Gastrocnemius medialis (tissue), 4 donors: ENCODE measurements at regions not wholly inside any gene's neighbourhood (a gene's known extent, or its start where the extent isn't known, plus 50 kb on each side); places are given as distances from the start of the nearest gene placed in this dataset.
"Not testable (repeated sequence)": the region's sequence is repeated elsewhere in the genome, so short reads cannot be mapped to it uniquely, and the experiment has no call there.

Experiments used
- ATAC-seq, 2 donors: fragments of 150-250 bp; one replicate each; pipeline ENCODE4 v1.9.1; 2016
- DNase-seq, 2 donors: peaks; one replicate each; pipeline ENCODE4 v3.0.0-alpha.2; 2019
- H3K27ac ChIP-seq, 4 donors: fragments of 200-600 bp; sonication (generic); 1 replicate in 1 of 4; 2 replicates in 3 of 4; pipeline ENCODE4 v1.5.1; 2016 to 2018; ENCODE audit warnings: mild to moderate bottlenecking in 2 of 4, moderate library complexity in 1 of 4
- H3K27me3 ChIP-seq, 3 donors: fragments of 200-600 bp; sonication (generic) in 2 of 3; 1 replicate in 1 of 3; 2 replicates in 2 of 3; pipeline versions ENCODE4 v1.5.1 to v1.6.0; 2016 to 2019; ENCODE audit warnings: mild to moderate bottlenecking in 1 of 3, moderate library complexity in 1 of 3
- H3K36me3 ChIP-seq, 2 donors: fragments of 200-600 bp; sonication (generic) in 1 of 2; one replicate each; pipeline ENCODE4 v1.5.1; 2017 to 2018
- H3K4me1 ChIP-seq, 2 donors: fragments of 200-600 bp; sonication (generic) in 1 of 2; one replicate each; pipeline ENCODE4 v1.5.1; 2016 to 2017; ENCODE audit warnings: mild to moderate bottlenecking in 2 of 2
- H3K4me3 ChIP-seq, 4 donors: fragments of 200-600 bp; sonication (generic) in 3 of 4; 1 replicate in 1 of 4; 2 replicates in 3 of 4; pipeline ENCODE4 v1.5.1; 2016 to 2019; ENCODE audit warnings: mild to moderate bottlenecking in 2 of 4
- H3K9me3 ChIP-seq, 3 donors: fragments of 200-600 bp; sonication (generic) in 2 of 3; 1 replicate in 1 of 3; 2 replicates in 2 of 3; pipeline ENCODE4 v1.5.1; 2016 to 2019
- POLR2A ChIP-seq, 2 donors: fragments of 450-650 bp; IDR thresholded peaks; one replicate each; pipeline ENCODE4 v1.6.1; 2017; ENCODE audit warnings: antibody characterized with exemption in 2 of 2, mild to moderate bottlenecking in 2 of 2, moderate library complexity in 2 of 2
- in situ Hi-C, 4 donors: fragments of 200-750 bp; cut with MboI; loops; one replicate each; pipeline versions ENCODE4 v1.15.0 to v1.8.0; 2017; ENCODE audit warnings: low sequenced_read_pairs in 4 of 4
- intact Hi-C: fragments of 100-400 bp; cut with DNase I; formaldehyde crosslinking; loops from one replicate; pipeline ENCODE4 v1.15.1; 2023; ENCODE audit warnings: low total_unique reads
- TF ChIP-seq, protein P1 (sequence below), 5 experiments: fragments of 450-650 bp in 3 of 5; fragments of 200-600 bp in 2 of 5; sonication (generic) in 2 of 5; IDR thresholded peaks in 4 of 5; conservative IDR thresholded peaks in 1 of 5; 1 replicate in 4 of 5; 2 replicates in 1 of 5; pipeline ENCODE4 v1.5.1; 2016 to 2019; ENCODE audit warnings: antibody characterized with exemption in 5 of 5, mild to moderate bottlenecking in 3 of 5, moderate library complexity in 3 of 5

DNA sequence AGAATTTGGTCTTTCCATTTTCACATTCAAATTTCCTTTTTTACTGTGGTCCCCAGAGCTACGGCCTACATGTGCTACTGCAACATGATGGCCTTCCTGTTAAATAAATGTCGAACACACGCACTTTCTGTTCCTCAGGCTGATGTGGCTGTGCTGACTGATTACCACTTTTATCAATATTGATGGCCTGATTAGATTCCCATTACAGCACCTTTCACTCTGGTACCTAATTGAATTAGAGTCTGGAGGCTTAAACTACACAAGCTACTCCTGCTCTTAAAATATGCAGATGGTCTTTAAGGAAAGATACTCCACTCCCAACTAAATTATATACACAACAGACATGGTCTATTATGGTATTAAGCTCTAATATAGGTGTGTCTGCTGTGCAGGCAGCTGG is 301.6 kb downstream of the FRK start:
- Histone ChIP-seq H3K36me3 (no peaks in the 10 kb centered on the region), H3K4me3 (no peak overlapping the region), H3K4me1 (no peaks in the 10 kb centered on the region), H3K27ac (no peak overlapping the region), H3K27me3 (no peaks in the 10 kb centered on the region), H3K9me3 (no peaks in the 10 kb centered on the region)
- in situ Hi-C loops (no loop called here), intact Hi-C loops (no loop called here)
- ATAC-seq, result no peak
- TF ChIP-seq, protein P1, sequence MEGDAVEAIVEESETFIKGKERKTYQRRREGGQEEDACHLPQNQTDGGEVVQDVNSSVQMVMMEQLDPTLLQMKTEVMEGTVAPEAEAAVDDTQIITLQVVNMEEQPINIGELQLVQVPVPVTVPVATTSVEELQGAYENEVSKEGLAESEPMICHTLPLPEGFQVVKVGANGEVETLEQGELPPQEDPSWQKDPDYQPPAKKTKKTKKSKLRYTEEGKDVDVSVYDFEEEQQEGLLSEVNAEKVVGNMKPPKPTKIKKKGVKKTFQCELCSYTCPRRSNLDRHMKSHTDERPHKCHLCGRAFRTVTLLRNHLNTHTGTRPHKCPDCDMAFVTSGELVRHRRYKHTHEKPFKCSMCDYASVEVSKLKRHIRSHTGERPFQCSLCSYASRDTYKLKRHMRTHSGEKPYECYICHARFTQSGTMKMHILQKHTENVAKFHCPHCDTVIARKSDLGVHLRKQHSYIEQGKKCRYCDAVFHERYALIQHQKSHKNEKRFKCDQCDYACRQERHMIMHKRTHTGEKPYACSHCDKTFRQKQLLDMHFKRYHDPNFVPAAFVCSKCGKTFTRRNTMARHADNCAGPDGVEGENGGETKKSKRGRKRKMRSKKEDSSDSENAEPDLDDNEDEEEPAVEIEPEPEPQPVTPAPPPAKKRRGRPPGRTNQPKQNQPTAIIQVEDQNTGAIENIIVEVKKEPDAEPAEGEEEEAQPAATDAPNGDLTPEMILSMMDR (IDR thresholded peaks at IDR 0.05 in 4 of 5, conservative IDR thresholded peaks at IDR 0.05 in 1 of 5), result no peak
- TF ChIP-seq POLR2A (IDR thresholded peaks at IDR 0.05), result no peak
- DNase-seq, result no peak

DNA sequence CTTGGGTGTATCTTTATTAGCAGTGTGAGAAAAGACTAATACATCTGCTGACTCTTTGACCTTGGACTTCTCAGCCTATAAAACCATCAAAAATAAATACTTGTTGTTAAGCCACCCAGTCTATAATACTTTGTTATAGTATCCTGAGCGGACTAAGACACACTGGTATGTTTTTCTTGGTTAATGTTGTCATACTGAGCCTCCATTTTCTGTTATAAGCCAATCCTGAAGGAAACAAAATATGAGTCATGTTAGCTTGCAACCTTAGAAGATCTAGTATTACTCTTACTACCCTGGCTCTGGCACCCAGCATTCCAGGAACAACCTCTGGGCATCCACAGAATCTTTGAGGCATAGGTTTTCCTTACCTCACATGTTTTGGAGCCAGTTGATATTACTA is 307.2 kb downstream of the FRK start:
- ATAC-seq (no peak), DNase-seq (no peak)
- H3K27ac ChIP-seq, result no peak overlapping the region
- no peak overlapping the region for H3K4me3 ChIP-seq
- no peaks in the 10 kb centered on the region for H3K9me3 ChIP-seq
- H3K27me3 ChIP-seq, result no peaks in the 10 kb centered on the region
- in situ Hi-C loops (no loop called here), intact Hi-C loops (no loop called here)
- no peak for TF ChIP-seq POLR2A (IDR thresholded peaks at IDR 0.05)
- H3K4me1 ChIP-seq, result no peaks in the 10 kb centered on the region
- no peaks in the 10 kb centered on the region for H3K36me3 ChIP-seq

DNA sequence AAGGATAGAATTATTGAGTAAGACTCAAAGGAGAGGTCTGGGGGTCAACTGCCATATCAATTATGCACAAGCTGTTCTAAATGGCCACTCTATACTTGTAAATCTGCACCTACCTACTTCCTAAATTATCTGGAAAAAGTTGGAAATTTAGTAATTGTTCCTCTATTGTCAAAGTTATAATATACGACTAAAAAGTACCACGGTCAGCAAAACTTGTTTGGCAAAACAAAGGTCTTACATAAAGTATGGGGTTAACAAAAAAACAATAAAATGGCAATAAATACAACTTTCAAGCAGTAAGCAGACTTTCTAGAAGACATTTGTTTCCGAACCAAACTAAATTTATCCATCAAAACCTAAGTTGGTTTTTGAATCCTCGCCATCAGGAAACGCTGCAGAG is 309.7 kb downstream of the FRK start:
- no peak overlapping the region for H3K27ac ChIP-seq
- intact Hi-C loops, result no loop called here
- TF ChIP-seq POLR2A (IDR thresholded peaks at IDR 0.05), result no peak
- TF ChIP-seq, protein P1 (IDR thresholded peaks at IDR 0.05 in 4 of 5, conservative IDR thresholded peaks at IDR 0.05 in 1 of 5), result no peak

DNA sequence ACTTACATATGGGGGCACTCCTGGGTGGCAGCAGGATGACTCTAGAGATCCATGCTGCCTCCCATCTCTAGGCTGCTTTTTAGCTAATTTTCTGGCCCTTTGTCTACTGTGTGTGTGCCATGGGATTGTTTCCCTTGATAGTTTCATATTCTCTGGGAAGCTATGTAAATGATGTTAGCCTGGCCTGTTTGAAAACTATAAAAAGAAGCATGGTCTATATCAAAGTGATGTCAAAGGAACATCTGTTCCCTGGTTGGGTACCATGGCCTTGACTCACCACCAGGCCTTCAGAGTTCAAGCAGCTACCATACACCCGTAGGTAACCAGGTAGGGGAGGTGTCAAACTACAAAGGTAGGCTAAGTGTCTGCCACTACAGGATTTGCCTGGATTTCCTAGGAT is 310.4 kb downstream of the FRK start:
- no peak for ATAC-seq
- no peaks in the 10 kb centered on the region for H3K9me3 ChIP-seq
- no peaks in the 10 kb centered on the region for H3K27me3 ChIP-seq
- TF ChIP-seq, protein P1 (IDR thresholded peaks at IDR 0.05 in 4 of 5, conservative IDR thresholded peaks at IDR 0.05 in 1 of 5), result no peak
- TF ChIP-seq POLR2A (IDR thresholded peaks at IDR 0.05), result no peak
- intact Hi-C loops (no loop called here), in situ Hi-C loops (no loop called here)
- H3K27ac ChIP-seq, result no peak overlapping the region
- no peak overlapping the region for H3K4me3 ChIP-seq
- DNase-seq, result no peak
- H3K36me3 ChIP-seq, result no peaks in the 10 kb centered on the region
- H3K4me1 ChIP-seq, result no peaks in the 10 kb centered on the region

More for the DNA sequence above, 309.7 kb downstream of the FRK start:
- no peak overlapping the region for H3K4me3 ChIP-seq
- H3K36me3 ChIP-seq, result no peaks in the 10 kb centered on the region
- DNase-seq (no peak), ATAC-seq (no peak)
- H3K27me3 ChIP-seq, result no peaks in the 10 kb centered on the region
- in situ Hi-C loops, result no loop called here
- H3K9me3 ChIP-seq, result no peaks in the 10 kb centered on the region
- no peaks in the 10 kb centered on the region for H3K4me1 ChIP-seq

DNA sequence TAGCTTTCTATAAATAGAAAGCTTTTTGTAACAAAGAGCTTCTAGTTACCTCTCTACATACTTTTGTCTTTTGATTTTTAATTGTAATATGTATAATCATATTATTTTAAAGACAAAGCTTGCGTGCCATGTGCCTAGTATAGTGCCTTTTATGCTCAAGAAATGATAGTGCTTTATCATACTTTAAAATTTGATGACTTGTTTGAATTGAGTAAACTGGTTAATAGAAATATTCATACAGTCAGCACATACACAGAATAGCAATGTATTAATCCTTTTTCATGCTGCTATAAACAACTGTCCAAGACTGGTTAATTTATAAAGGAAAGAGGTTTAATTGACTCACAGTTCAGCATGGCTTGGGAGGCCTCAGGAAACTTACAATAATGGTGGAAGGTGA is 313.0 kb downstream of the FRK start:
- ATAC-seq (no peak), DNase-seq (no peak)
- intact Hi-C loops, result no loop called here
- TF ChIP-seq, protein P1 (IDR thresholded peaks at IDR 0.05 in 4 of 5, conservative IDR thresholded peaks at IDR 0.05 in 1 of 5), result no peak
- no peak for TF ChIP-seq POLR2A (IDR thresholded peaks at IDR 0.05)
- Histone ChIP-seq H3K27ac (no peak overlapping the region), H3K4me3 (no peak overlapping the region), H3K27me3 (no peaks in the 10 kb centered on the region), H3K36me3 (no peaks in the 10 kb centered on the region), H3K4me1 (no peaks in the 10 kb centered on the region), H3K9me3 (no peaks in the 10 kb centered on the region)
- in situ Hi-C loops, result no loop called here

DNA sequence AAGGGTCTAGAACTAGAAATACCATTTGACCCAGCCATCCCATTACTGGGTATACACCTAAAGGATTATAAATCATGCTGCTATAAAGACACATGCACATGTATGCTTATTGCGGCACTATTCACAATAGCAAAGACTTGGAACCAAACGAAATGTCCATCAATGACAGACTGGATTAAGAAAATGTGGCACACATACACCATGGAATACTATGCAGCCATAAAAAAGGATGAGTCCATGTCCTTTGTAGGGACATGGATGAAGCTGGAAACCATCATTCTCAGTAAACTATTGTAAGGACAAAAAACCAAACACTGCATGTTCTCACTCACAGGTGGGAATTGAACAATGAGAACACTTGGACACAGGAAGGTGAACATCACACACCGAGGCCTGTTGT is 314.1 kb downstream of the FRK start:
- H3K27me3 ChIP-seq, in situ Hi-C loops, H3K4me3 ChIP-seq, H3K4me1 ChIP-seq, DNase-seq, H3K9me3 ChIP-seq, ATAC-seq, intact Hi-C loops, H3K27ac ChIP-seq, H3K36me3 ChIP-seq: not testable (repeated sequence)
